ENCODE measurements at regions not wholly inside any gene's neighbourhood (a gene's known extent, or its start where the extent isn't known, plus 50 kb on each side); places are given as distances from the start of the nearest gene placed in this dataset.
A peak's percentile ranks its signal among the peaks of the same experiment; 100 is the strongest.

- no peak for DNase-seq (ENCODE audit: low read depth)
Measured at GRCh38 chr5:10073441-10074104, 176.1 kb downstream of the ATPSCKMT start.

DNA sequence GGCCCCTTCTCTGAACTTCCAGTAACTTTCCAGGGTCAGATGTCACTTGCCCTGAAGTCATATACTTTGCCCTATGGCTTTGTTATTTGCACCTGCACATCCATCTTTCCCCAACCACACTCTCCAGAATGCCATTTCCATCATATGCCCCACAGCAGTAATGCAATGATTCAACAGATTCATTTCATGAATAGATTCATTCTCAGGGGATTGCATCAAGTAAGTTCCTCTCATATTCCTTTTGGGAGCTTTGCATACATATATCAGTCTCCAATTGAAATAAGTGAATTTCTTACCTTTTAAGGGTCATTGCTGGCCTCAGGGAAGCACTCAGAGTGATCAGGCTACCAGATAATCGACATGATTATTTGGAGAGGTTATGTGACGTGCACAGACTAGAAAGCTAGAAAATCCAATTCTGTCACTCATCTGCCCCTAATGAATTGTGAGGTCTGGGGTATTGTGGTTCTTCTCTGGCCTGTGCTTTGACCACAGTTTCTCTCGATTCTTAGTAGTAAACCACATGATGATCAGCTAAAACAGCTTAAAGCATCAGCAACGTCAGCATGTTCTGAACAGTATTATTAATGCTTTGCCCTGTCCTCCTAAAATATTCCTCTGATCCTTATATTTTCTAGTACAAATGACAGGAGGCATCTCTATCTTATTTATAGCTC, 179.9 kb downstream of the ATPSCKMT start:
- DNase-seq (ENCODE audit: low read depth), result no peak

DNA sequence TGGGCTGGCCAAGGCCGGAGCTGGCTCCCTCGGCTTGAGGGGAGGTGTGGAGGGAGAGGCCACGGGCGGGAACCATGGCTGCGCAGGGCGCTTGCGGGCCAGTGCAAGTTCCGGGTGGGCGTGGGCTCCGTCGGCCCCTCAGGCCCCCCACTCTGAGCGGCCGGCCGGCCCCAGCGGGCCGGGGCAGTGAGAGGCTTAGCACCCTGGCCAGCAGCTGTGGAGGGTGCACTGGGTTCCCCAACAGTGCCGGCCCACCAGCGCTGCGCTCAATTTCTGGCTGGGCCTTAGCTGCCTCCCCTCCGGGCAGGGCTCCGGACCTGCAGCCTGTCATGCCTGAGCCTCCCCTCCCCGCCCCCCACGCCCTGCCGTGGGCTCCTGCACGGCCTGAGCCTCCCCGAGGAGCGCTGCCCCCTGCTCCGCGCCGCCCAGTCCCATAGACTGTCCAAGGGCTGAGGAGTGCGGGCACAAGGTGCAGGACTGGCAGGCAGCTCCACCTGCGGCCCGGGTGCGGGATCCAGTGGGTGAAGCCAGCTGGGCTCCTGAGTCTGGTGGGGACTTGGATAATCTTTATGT, 184.2 kb downstream of the ATPSCKMT start:
- DNase-seq (ENCODE audit: low read depth), result no peak

- no peak for DNase-seq (ENCODE audit: low read depth)
Measured at GRCh38 chr5:10064546-10065195, 185.0 kb downstream of the ATPSCKMT start.

DNA sequence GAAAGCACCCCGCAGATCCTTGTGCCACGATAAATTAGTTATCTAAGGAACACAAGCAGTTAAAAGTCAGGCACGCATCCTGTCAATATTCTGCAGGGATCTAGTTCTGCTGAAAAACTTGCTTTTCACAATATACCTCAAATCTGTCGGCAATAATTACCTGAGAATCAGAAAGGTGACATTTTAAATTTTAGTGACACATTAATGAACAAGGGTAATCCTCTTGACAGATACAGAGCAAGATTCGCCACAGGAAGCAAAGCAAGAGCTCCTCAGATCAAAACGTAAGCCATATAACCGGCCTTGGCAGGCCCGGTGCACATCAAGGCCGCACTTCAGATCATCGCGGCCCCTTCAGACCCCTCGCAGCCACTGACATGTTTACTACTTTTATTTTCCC, 185.7 kb downstream of the ATPSCKMT start:
- no peak for DNase-seq (ENCODE audit: low read depth)

- no peak for DNase-seq (ENCODE audit: low read depth)
Measured at GRCh38 chr5:10059980-10060379, 189.7 kb downstream of the ATPSCKMT start.

DNA sequence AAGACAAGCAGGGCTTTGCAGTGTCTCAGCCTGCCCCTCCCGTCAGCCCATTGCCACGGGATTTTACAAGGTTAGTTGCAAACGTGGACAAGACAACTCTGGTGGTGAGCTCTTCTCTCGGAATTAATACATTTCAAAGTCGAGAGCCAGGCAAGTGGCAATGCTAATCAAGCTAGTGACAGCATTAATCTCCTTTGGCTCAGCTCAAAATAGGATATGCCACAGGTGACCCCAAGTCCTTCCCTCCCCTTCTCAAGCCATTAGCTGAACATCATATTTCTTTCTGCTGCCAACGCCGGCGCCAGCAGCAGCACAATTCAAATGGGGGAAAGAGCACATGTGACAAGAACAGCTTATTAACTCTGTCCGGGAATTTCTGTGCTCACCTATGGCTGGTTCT, 190.1 kb downstream of the ATPSCKMT start:
- DNase-seq (ENCODE audit: low read depth), result no peak

GRCh38 chr5:10057356-10057755, 192.3 kb downstream of the ATPSCKMT start:
- DNase-seq (ENCODE audit: low read depth), result no peak

- no peak for DNase-seq (ENCODE audit: low read depth)
Measured at GRCh38 chr5:10056228-10056760, 193.4 kb downstream of the ATPSCKMT start.

GRCh38 chr5:10049858-10050455, 199.7 kb downstream of the ATPSCKMT start:
- peak; percentile 27 for DNase-seq (ENCODE audit: low read depth)

DNA sequence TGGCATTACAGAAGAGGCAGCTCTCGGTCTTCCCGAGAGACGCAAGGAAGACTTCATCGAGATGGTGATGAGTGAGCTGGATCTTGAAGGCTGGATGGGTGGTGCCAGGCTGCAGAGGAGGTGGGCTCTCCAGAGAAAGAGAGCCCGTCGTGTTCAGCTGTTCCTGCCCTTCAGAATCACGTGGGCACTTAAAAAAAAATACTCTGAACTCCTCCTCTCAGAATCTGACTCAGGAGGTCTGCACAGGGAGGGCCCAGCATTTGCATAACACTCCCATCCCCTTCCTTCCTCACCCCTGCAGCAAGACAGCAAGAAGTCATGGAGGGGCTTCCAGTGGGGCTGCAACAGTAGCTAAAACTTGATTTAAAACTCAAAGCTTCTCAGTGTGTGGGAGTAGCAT, 203.0 kb downstream of the ATPSCKMT start:
- DNase-seq (ENCODE audit: low read depth), result no peak

GRCh38 chr5:10045376-10045775, 204.3 kb downstream of the ATPSCKMT start:
- no peak for DNase-seq (ENCODE audit: low read depth)

GRCh38 chr5:10036136-10036815, 213.4 kb downstream of the ATPSCKMT start:
- no peak for DNase-seq (ENCODE audit: low read depth)

- DNase-seq (ENCODE audit: low read depth), result no peak
Measured at GRCh38 chr5:10034001-10034400, 215.7 kb downstream of the ATPSCKMT start.

GRCh38 chr5:10031817-10032216, 217.9 kb downstream of the ATPSCKMT start:
- no peak for DNase-seq (ENCODE audit: low read depth)

DNA sequence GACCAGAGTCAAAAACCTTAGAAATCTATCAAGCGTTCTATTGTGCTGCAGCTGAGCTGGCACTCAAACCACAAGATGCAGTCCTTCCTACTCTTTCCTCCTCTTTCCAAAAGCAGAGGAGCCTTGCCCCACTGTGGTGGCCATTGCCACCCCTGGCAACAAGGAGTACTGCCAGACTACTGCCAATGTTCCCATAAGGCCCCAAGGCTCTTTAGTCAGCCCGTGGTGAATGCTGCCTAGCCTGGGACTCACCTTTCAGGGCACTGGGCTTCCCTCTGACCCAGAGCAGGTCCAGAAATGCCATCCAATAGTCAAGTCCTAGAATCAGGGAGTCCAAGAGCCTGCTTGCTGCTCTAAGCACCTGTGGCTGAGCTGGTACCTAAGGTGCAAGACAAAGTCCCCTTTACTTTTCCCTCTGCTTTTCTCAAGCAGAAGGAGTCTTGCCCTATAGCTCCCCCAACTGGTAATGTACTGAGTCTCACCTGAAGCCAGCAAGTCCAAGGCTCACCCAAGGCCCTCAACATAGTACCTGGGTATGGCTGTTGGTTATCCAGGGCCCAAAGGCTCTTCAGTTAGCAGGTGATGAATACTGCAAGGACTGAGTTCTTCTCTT, 219.4 kb downstream of the ATPSCKMT start:
- DNase-seq (ENCODE audit: low read depth), result no peak

DNA sequence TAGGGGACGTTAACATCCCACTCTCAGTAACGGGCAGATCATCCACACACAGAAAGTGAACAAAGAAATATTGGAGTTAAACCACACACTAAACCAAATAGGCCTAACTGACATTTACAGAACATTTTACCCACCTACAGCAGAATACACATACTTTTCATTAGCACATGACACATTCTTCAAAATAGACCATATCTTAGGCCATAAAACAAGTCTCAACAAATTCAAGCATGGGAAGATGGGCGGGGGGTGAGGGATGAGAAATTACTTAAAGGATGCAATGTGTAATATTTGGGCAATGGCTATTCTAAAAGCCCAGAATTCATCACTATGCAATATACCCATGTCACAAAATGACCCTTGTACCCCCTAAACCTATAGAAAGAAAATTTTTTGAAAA, 226.2 kb downstream of the ATPSCKMT start:
- no peak for DNase-seq (ENCODE audit: low read depth)

DNA sequence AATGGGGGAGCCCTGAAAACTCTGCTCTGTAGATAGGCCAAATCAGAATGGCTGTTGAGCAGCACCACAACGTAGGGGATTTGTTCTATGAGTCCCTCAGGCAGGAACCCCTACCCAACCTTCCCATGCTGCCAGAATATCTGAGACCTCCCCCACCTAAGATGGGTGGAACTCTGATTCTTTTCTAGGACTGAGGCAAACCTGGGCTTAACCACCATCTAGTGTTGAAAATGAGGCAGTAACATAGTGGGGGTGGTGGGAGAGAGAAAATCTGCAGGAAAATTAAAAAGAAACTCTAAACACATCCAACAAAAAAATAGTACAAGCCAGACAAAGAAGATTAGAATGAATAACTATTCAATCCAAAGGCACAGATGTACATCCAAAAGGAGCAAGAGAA, 228.4 kb downstream of the ATPSCKMT start:
- no peak for DNase-seq (ENCODE audit: low read depth)

- DNase-seq (ENCODE audit: low read depth), result no peak
Measured at GRCh38 chr5:10019236-10019635, 230.5 kb downstream of the ATPSCKMT start.

DNA sequence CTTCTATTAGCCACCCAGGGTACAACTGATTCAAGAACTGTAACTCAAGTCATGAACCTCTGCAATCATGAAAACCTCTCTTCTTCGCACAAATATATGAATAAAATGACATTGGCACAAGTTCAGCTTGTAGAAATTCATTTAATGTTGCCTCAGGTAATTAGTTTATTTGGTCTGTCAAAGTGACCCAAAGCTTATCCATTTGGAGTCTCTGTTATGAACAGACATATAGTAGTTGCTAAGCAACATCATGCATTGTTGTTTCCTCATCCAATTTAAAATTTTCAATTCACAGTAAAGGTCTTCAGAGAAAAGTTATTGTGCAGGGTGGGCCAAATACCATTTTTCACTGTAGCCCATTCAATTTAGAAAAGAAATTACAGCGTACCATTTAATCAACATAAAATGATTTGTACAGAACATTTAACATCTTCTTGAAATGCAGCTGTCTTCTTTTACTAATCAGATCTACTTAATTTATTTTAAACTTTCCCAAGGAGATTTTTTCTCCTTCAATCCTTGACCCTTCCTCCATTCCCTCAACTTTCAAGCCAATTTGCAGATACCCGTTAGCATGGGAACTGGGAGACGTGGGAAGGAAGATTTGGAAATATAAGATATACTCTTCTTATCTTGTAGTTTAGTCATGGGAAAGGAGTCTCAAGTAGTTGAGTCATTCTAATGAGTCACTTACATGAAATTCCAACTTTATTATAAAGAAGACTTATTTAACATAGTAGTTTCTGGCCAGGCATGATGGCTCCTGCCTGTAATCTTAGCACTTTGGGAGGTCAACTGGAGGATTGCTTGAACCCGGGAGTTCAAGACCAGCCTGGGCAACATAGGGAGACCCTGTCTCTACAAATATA, 231.3 kb downstream of the ATPSCKMT start:
- DNase-seq (ENCODE audit: low read depth), result peak; percentile 69

Measured in GM04503 (cell line).